Left colon (tissue), 2 donors: ENCODE measurements at regions not wholly inside any gene's neighbourhood (a gene's known extent, or its start where the extent isn't known, plus 50 kb on each side); places are given as distances from the start of the nearest gene placed in this dataset.
"Not testable (repeated sequence)": the region's sequence is repeated elsewhere in the genome, so short reads cannot be mapped to it uniquely, and the experiment has no call there.

Experiments used
- ATAC-seq: fragments of 200-7000 bp; cut with Tn5 transposase; one replicate; pipeline ENCODE4 v1.9.1; 2020; ENCODE audit warnings: mild to moderate bottlenecking, moderate library complexity
- DNase-seq, 2 donors: peaks; one replicate each; pipeline ENCODE4 v3.0.0-alpha.2; 2020
- intact Hi-C, 2 donors: fragments of 100-400 bp; cut with DNase I in 1 of 2; cut with micrococcal nuclease in 1 of 2; formaldehyde crosslinking; loops; one replicate each; pipeline versions ENCODE4 v1.11.2 to v1.14.0; 2022; cut with DNase I, micrococcal nuclease
- donor health status: DM: no; HTN: no; CAD: no.
- donor health status: DM: yes; HTN: yes; CAD: no.

DNA sequence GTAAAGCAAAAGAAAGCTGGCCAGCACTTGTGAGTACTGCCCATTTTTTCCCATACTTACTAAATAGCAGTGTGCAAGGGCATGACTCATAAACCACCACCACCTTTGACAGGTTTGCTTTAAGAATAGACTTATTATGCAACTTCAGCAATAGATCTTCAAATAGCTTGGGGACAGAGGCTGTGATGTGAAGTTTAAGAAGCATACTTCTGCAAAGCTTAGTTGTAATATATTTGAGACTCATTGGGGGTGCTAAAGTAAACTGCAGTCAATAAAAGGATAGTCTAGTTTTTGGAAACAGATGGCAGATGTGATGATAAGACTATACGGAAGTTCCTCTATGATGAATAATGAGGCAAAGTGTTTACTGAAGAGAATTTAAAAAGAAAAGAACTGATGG lies 210.0 kb downstream of the PLA2G4A start:
- ATAC-seq (no peak), DNase-seq (no peak)

DNA sequence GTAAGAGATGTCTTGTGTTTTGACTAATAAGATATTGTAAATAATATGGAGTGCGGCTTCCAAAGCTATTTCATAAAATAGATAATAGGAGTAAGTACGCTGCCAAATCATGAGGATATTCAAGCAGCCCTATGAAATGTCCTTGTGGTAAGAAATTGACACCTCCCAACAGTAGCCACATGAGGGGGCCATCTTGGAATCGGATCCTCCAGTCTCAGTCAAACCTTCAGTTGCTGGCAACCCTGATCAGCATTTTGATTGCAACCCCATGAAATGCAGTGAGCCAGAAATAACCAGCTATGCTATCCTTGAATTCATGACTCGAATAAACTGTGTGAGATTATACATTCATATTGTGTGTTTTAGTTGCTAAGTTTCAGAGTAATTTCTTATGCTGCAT lies 212.4 kb downstream of the PLA2G4A start:
- ATAC-seq = no peak
- no peak for DNase-seq
- intact Hi-C loops = no loop called here

More for the DNA sequence above, 210.0 kb downstream of the PLA2G4A start:
- intact Hi-C loops = no loop called here

- no peak for ATAC-seq
- intact Hi-C loops = no loop called here
- DNase-seq = no peak
Observed at GRCh38 chr1:187042538-187042937, 213.8 kb downstream of the PLA2G4A start.

GRCh38 chr1:187043433-187043832 lies 214.7 kb downstream of the PLA2G4A start:
- ATAC-seq, DNase-seq, intact Hi-C loops: not testable (repeated sequence)

DNA sequence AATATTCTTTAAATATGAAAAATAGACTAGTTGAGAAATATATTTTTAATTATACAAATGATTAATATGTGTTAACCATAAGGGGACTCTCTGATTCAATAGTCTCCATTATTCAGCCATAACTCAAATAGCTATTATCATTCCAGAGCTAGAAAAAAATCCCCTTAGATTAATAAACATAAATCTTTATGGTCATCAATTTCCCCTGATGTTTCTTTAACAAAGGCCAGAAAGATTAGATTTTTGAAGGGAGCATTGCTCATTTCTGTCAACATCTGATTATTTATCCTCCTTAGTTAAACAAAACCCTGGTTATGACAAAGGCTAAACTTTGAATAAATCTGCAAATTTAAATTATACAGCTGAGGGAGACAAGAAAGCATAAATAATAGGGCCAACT lies 215.7 kb downstream of the PLA2G4A start:
- ATAC-seq (no peak), DNase-seq (no peak)
- intact Hi-C loops = no loop called here

DNA sequence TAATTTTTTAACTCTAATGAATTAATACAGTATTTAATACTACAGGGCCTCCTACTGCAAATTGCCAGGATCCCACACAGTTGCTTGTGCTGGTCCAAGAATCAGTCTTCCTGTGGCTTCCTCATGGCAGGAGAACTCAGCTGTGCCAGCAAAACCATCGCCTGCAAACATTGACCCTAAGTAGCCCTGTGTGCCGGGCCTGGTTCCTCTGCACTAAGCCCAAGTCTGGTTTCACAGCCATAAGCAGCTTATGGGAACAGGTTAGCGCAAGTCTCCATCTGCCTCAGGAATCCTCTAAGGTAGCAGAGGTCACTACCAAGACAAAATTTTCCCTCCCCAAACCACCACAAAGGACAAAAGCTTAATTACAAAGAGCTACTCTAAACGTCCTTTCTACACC lies 216.6 kb downstream of the PLA2G4A start:
- no peak for DNase-seq
- intact Hi-C loops = no loop called here
- no peak for ATAC-seq

DNA sequence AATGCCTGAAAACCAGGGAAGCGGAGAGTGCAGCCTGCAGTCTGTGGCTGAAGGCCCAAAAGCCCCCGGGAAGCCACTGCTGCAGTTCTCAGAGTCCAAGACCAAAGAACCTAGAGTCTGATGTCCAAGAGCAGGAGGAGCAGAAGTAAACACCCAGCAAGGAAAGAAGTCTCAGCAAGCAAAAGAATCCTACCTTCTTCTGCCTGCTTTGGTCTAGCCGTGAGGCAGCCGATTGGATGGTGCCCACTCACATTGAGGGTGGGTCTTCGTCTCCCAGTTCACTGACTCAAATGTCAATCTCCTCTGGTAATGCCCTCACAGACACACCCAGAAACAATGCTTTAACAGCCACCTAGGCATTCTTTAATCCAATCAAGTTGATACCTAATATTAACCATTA lies 217.5 kb downstream of the PLA2G4A start:
- DNase-seq (no peak), ATAC-seq (no peak)
- intact Hi-C loops = no loop called here

- DNase-seq (no peak), ATAC-seq (no peak)
- intact Hi-C loops = no loop called here
Observed at GRCh38 chr1:187047298-187047697, 218.5 kb downstream of the PLA2G4A start.

DNA sequence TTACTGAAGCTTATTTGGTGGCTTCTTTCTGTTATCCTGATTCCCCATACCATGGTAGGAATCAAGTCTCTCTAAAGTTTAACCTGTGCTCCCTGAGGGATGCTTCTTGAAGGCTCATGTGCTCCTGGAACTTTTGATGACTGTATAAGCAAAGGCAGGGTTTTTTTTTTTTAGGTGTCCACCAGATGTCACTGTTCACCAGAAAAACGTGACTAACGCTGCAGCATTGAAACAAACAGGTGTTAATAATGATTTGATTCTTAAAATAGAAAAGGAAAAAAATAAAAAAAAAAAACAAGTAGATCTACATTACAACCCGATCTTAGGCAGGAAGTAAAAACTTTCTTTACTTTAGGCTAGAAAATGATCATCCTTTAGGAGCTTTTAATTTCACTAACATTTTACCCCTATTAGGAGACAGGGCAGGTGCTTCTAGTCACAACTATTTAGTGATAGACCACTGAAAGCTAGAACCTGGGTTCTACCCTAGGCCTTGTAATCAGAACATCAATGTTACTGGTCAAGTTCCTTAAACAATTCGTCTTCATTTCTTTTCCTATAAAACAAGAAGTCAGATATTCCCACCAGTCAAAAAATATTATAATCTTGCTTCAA lies 223.0 kb downstream of the PLA2G4A start:
- ATAC-seq = no peak
- DNase-seq = no peak
- intact Hi-C loops = no loop called here

GRCh38 chr1:187053876-187054275 lies 225.1 kb downstream of the PLA2G4A start:
- DNase-seq (no peak), ATAC-seq (no peak)
- intact Hi-C loops = no loop called here

DNA sequence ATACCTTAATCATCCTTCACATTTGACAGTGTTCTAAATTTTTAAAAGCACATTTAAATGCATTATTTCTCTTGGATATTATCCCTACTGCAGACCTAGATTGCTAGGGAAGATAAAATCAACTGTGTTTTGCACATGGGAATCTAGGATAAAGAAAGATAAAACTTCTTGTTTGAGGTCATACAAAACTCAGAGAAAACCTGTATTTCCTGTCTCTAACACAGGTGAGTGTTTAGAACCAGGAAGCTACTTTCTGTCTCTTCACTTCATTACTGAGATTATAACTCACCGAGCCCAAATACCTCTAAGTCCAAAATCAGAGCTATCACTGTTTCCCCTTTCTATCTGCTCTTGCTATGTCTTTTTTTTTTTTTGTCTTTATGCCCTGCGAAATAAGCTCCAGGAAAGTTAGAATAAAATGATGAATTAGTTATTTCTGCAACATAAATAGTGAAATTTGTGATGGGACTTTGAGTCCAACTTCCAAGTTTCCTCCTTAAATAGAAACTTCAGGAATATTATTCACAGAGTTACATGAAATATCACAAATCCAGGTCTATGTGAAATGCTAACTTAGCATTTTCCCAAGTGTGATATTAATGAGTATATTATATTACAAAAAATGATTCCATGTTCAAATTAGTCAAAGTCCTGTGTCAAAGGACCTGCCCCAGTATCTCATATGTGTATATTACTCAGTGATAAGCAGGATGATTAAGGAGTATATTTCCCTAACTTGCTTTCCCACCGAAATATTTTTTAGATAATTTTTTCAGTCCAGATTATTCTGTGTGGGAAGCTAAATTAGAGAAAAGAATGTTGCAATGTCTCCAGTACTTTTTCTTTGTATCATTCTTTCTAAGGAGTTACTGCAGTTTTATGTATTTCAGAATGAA lies 226.4 kb downstream of the PLA2G4A start:
- DNase-seq (no peak), ATAC-seq (no peak)
- intact Hi-C loops = no loop called here

DNA sequence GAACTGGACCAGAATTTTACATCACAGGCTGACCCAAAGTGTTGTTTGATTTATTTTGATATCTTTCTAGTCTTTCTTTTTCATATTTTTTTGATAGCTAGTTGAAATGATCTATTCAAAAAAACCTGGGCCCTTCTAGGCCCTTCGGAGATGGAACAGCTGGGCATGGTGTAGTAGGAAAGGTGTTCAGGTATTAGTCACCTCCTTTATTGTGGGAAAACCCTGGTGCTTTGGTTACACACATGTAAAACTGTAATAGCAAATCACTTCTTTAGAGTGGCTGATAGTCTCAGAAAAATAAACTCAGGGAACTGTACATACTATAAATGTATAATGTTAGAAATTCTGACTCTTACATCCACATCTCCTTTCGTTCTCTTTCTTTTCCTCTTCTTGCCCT lies 234.5 kb downstream of the PLA2G4A start:
- intact Hi-C loops = no loop called here
- ATAC-seq = no peak

GRCh38 chr1:187067160-187067559 lies 238.4 kb downstream of the PLA2G4A start:
- ATAC-seq (no peak), DNase-seq (no peak)
- intact Hi-C loops = no loop called here

More for the DNA sequence above, 234.5 kb downstream of the PLA2G4A start:
- DNase-seq = no peak

- intact Hi-C loops = no loop called here
- ATAC-seq (no peak), DNase-seq (no peak)
Observed at GRCh38 chr1:187070076-187070475, 241.3 kb downstream of the PLA2G4A start.

- ATAC-seq, intact Hi-C loops, DNase-seq: not testable (repeated sequence)
Observed at GRCh38 chr1:187072262-187073034, 243.7 kb downstream of the PLA2G4A start.

DNA sequence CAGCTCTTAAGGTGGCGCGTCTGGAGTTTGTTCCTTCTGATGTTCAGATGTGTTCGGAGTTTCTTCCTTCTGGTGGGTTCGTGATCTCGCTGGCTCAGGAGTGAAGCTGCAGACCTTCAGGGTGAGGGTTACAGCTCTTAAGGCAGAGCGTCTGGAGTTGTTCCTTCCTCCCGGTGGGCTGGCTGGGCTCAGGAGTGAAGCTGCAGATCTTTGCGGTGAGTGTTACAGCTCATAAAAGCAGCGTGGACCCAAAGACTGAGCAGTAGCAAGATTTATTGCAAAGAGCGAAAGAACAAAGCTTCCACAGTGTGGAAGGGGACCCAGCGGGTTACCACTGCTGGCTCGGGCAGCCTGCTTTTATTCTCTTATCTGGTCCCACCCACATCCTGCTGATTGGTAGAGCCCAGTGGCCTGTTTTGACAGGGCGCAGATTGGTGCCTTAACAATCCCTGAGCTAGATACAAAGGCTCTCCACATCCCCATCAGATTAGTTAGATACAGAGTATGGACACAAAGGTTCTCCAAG lies 244.3 kb downstream of the PLA2G4A start:
- DNase-seq, intact Hi-C loops, ATAC-seq: not testable (repeated sequence)

GRCh38 chr1:187073634-187074245 lies 245.0 kb downstream of the PLA2G4A start:
- DNase-seq, ATAC-seq, intact Hi-C loops: not testable (repeated sequence)

- DNase-seq (no peak), ATAC-seq (no peak)
- intact Hi-C loops = no loop called here
Observed at GRCh38 chr1:187074445-187075048, 245.8 kb downstream of the PLA2G4A start.

DNA sequence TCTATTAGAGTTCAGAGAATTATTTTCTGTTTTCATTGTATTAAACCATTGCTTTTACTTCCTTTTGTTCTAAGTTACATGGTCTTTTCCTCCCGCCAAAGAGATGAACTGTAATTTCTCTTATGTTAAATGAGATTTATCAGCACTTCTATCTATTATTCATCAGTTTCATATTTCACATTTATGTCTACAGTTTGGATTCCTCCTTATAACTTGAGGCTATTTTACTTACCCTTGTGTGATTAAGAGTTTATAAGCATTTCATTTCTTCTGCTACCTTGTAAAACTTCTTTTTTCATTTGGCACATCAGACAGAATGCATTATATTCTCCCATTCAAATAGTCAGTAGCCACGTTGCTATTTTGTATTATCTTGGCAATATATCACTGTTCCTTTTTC lies 248.2 kb downstream of the PLA2G4A start:
- DNase-seq = no peak
- no peak for ATAC-seq
- intact Hi-C loops = no loop called here
